H1 (cell line): ENCODE measurements at regions not wholly inside any gene's neighbourhood (a gene's known extent, or its start where the extent isn't known, plus 50 kb on each side); places are given as distances from the start of the nearest gene placed in this dataset.
A peak's percentile ranks its signal among the peaks of the same experiment; 100 is the strongest.

Source experiments
- CBX5 ChIP-seq: fragments of 300-800, 300-1000 bp; sonication (generic); IDR thresholded peaks from 2 replicates; pipeline ENCODE4 v1.7.1; 2016; ENCODE audit warnings: antibody characterized with exemption, low read length, low read depth
- CEBPB ChIP-seq: IDR thresholded peaks from 2 replicates; pipeline ENCODE4 v1.6.1; 2012; ENCODE audit warnings: low read depth, low read length
- EGR1 ChIP-seq: IDR thresholded peaks from 2 replicates; pipeline ENCODE4 v1.6.1; 2011; ENCODE audit warnings: low read depth, low read length, borderline replicate concordance
- GTF2F1 ChIP-seq: IDR thresholded peaks from 2 replicates; pipeline ENCODE4 v1.6.1; 2012; ENCODE audit warnings: low read depth, low read length, improper control_type of control experiment, borderline replicate concordance
- JUND ChIP-seq: IDR thresholded peaks from 2 replicates; pipeline ENCODE4 v1.6.1; 2011; ENCODE audit warnings: mild to moderate bottlenecking, improper control_type of control experiment, low read length
- NANOG ChIP-seq: IDR thresholded peaks from 2 replicates; pipeline ENCODE4 v1.6.1; 2011; ENCODE audit warnings: low read length, low read depth, mild to moderate bottlenecking, inconsistent platforms; ENCODE audit not compliant: insufficient read depth, poor library complexity, severe bottlenecking
- NRF1 ChIP-seq: IDR thresholded peaks from 2 replicates; pipeline ENCODE4 v1.6.1; 2011; ENCODE audit warnings: mild to moderate bottlenecking, low read depth, low read length, improper control_type of control experiment
- POLR2AphosphoS5 ChIP-seq: IDR thresholded peaks from 2 replicates; pipeline ENCODE4 v1.6.1; 2011; ENCODE audit warnings: low read depth, low read length
- RAD21 ChIP-seq, 2 experiments: IDR thresholded peaks in 1 of 2; conservative IDR thresholded peaks in 1 of 2; 2 replicates each; pipeline ENCODE4 v1.6.1; 2011; ENCODE audit warnings: low read depth in 2 of 2, low read length in 2 of 2, improper control_type of control experiment in 1 of 2, inconsistent platforms in 1 of 2, mild to moderate bottlenecking in 1 of 2, moderate library complexity in 1 of 2
- SIN3A ChIP-seq, 2 experiments: IDR thresholded peaks in 1 of 2; conservative IDR thresholded peaks in 1 of 2; 2 replicates each; pipeline ENCODE4 v1.6.1; 2011 to 2012; ENCODE audit warnings: low read length in 2 of 2, improper control_type of control experiment in 1 of 2, low read depth in 1 of 2, mild to moderate bottlenecking in 1 of 2
- ZNF274 ChIP-seq: IDR thresholded peaks from 2 replicates; pipeline ENCODE4 v1.7.0; 2012; ENCODE audit warnings: low read length, borderline replicate concordance; ENCODE audit errors: extremely low read depth

DNA sequence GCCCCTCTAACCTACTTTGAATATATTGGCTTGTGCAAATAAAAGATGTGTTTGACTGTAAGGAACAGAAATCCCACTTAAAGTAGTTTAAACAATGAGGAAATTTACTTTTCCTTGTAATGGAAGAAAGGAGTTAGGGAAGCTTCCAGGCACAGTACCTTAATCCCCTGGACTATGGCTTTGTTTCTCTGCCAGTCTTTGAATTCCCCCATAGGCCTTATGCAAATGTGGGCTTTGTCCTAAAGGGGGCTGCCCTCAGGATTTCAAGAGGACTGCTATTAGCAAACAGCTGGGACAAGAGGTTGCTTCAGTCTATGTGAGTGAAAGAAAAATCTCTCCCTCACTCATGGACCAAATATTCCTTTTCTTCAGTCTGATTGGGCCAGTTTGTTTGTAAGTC is 255.1 kb upstream of the THSD7B start:
- TF ChIP-seq SIN3A (conservative IDR thresholded peaks at IDR 0.05 in 1 of 2, IDR thresholded peaks at IDR 0.05 in 1 of 2; ENCODE audit: low read depth in 1 of 2, low read length in 2 of 2): 0 out of 4 replicates have a peak, but pooled peaks of 1 of the 2 experiments have one; percentile 35
- TF ChIP-seq EGR1: peak; percentile 40; the same call in 1 of the 2 replicates
- TF ChIP-seq RAD21 (IDR thresholded peaks at IDR 0.05 in 1 of 2, conservative IDR thresholded peaks at IDR 0.05 in 1 of 2; ENCODE audit: low read depth in 2 of 2, low read length in 2 of 2): no peak
- TF ChIP-seq NRF1: no peak
- peak; percentile 64 for TF ChIP-seq CEBPB
- peak; percentile 72; the same call in 1 of the 2 replicates for TF ChIP-seq POLR2AphosphoS5
- no peak for TF ChIP-seq GTF2F1
- no peak for TF ChIP-seq JUND
- TF ChIP-seq CBX5: no peak
- TF ChIP-seq NANOG: peak; percentile 62
- no peak for TF ChIP-seq ZNF274
